Mucosa of descending colon (tissue), 3 donors: ENCODE measurements at regions not wholly inside any gene's neighbourhood (a gene's known extent, or its start where the extent isn't known, plus 50 kb on each side); places are given as distances from the start of the nearest gene placed in this dataset.

Source experiments
- ATAC-seq: fragments of 200-7000 bp; cut with Tn5 transposase; one replicate; pipeline ENCODE4 v1.9.1; 2020; ENCODE audit warnings: mild to moderate bottlenecking, moderate library complexity
- DNase-seq, 3 donors: peaks; one replicate each; pipeline ENCODE4 v3.0.0-alpha.2; 2020
- H3K36me3 ChIP-seq: fragments of 200-600 bp; one replicate; pipeline ENCODE4 v1.8.0; 2021; ENCODE audit warnings: low read depth, mild to moderate bottlenecking
- H3K4me1 ChIP-seq: fragments of 200-600 bp; one replicate; pipeline ENCODE4 v1.8.0; 2021; ENCODE audit warnings: low read depth, mild to moderate bottlenecking
- H3K4me3 ChIP-seq: fragments of 200-600 bp; one replicate; pipeline ENCODE4 v1.8.0; 2021; ENCODE audit warnings: mild to moderate bottlenecking
- H3K9me3 ChIP-seq: fragments of 200-600 bp; one replicate; pipeline ENCODE4 v1.8.0; 2021; ENCODE audit warnings: mild to moderate bottlenecking
- CTCF ChIP-seq: fragments of 200-600 bp; IDR thresholded peaks from one replicate; pipeline ENCODE4 v1.8.0; 2022; ENCODE audit warnings: antibody characterized with exemption, mild to moderate bottlenecking
- intact Hi-C, 2 donors: fragments of 100-400 bp; cut with DNase I in 1 of 2; cut with micrococcal nuclease in 1 of 2; formaldehyde crosslinking; loops; one replicate each; pipeline versions ENCODE4 v1.11.0 to v1.11.1; 2022; cut with DNase I, micrococcal nuclease
- donor health status: DM: no; HTN: no; CAD: no; lungs with moderate emphysema.
- donor health status: DM: no; HTN: no; CAD: no.
- donor health status: DM: no; HTN: yes; CAD: no.

- no peak for DNase-seq
- no peaks in the 10 kb centered on the region for H3K36me3 ChIP-seq
- peaks cover 12% of the 10 kb centered on the region for H3K9me3 ChIP-seq
- H3K4me1 ChIP-seq, result no peaks in the 10 kb centered on the region
- intact Hi-C loops, result no loop called here
- H3K4me3 ChIP-seq, result no peak overlapping the region
- ATAC-seq, result no peak
- no peak for TF ChIP-seq CTCF
Observed at GRCh38 chr11:22006901-22007300, 186.0 kb upstream of the ANO5 start.

GRCh38 chr11:22031791-22032190 lies 161.1 kb upstream of the ANO5 start:
- intact Hi-C loops, result no loop called here
- no peak for DNase-seq
- H3K4me1 ChIP-seq, result no peaks in the 10 kb centered on the region
- no peaks in the 10 kb centered on the region for H3K36me3 ChIP-seq
- ATAC-seq, result no peak
- H3K4me3 ChIP-seq, result no peak overlapping the region
- TF ChIP-seq CTCF, result no peak
- peaks cover 16% of the 10 kb centered on the region for H3K9me3 ChIP-seq

- H3K4me1 ChIP-seq, result no peaks in the 10 kb centered on the region
- peaks cover 11% of the 10 kb centered on the region for H3K9me3 ChIP-seq
- no peak for ATAC-seq
- H3K4me3 ChIP-seq, result no peak overlapping the region
- intact Hi-C loops, result no loop called here
- peak in 1 of 3 donors; percentile 28 for DNase-seq
- no peaks in the 10 kb centered on the region for H3K36me3 ChIP-seq
- no peak for TF ChIP-seq CTCF
Observed at GRCh38 chr11:22037505-22037904, 155.4 kb upstream of the ANO5 start.

GRCh38 chr11:22041039-22041438 lies 151.8 kb upstream of the ANO5 start:
- Histone ChIP-seq H3K4me3 (no peak overlapping the region), H3K9me3 (peaks cover 19% of the 10 kb centered on the region), H3K4me1 (no peaks in the 10 kb centered on the region), H3K36me3 (no peaks in the 10 kb centered on the region)
- no peak for TF ChIP-seq CTCF
- ATAC-seq (no peak), DNase-seq (no peak)
- intact Hi-C loops, result no loop called here

- Histone ChIP-seq H3K36me3 (no peaks in the 10 kb centered on the region), H3K4me3 (no peak overlapping the region), H3K9me3 (peaks cover 15% of the 10 kb centered on the region), H3K4me1 (no peaks in the 10 kb centered on the region)
- no peak for DNase-seq
- intact Hi-C loops, result no loop called here
- TF ChIP-seq CTCF, result no peak
- ATAC-seq, result no peak
Observed at GRCh38 chr11:22042081-22042480, 150.8 kb upstream of the ANO5 start.

GRCh38 chr11:22044126-22044525 lies 148.8 kb upstream of the ANO5 start:
- intact Hi-C loops, result no loop called here
- Histone ChIP-seq H3K4me1 (no peaks in the 10 kb centered on the region), H3K36me3 (no peaks in the 10 kb centered on the region), H3K4me3 (no peak overlapping the region), H3K9me3 (peaks cover 19% of the 10 kb centered on the region)
- no peak for TF ChIP-seq CTCF
- peak; percentile 44 for ATAC-seq
- DNase-seq, result no peak
